Right renal pelvis (tissue), 4 donors: ENCODE measurements at regions not wholly inside any gene's neighbourhood (a gene's known extent, or its start where the extent isn't known, plus 50 kb on each side); places are given as distances from the start of the nearest gene placed in this dataset.
"Not testable (repeated sequence)": the region's sequence is repeated elsewhere in the genome, so short reads cannot be mapped to it uniquely, and the experiment has no call there.

Experiments
- DNase-seq, 4 donors: peaks; one replicate each; pipeline ENCODE4 v3.0.0-alpha.2; 2013; ENCODE audit warnings: low read depth in 4 of 4, low spot score in 3 of 4, missing footprints in 1 of 4

GRCh38 chr3:72661115-72661457, 187.2 kb downstream of the SHQ1 start:
- DNase-seq, result no peak

GRCh38 chr3:72660270-72661114, 187.8 kb downstream of the SHQ1 start:
- DNase-seq, result no peak

GRCh38 chr3:72659596-72659995, 188.6 kb downstream of the SHQ1 start:
- no peak for DNase-seq

GRCh38 chr3:72659188-72659587, 189.1 kb downstream of the SHQ1 start:
- DNase-seq, result no peak

- no peak for DNase-seq
Measured at GRCh38 chr3:72658466-72659100, 189.7 kb downstream of the SHQ1 start.

- DNase-seq, result no peak
Measured at GRCh38 chr3:72657666-72658065, 190.6 kb downstream of the SHQ1 start.

GRCh38 chr3:72655723-72656122, 192.5 kb downstream of the SHQ1 start:
- no peak for DNase-seq

GRCh38 chr3:72655131-72655551, 193.1 kb downstream of the SHQ1 start:
- peak in 1 of 4 donors; percentile 32 for DNase-seq

- DNase-seq, result no peak
Measured at GRCh38 chr3:72652395-72652794, 195.8 kb downstream of the SHQ1 start.

- no peak for DNase-seq
Measured at GRCh38 chr3:72651498-72651897, 196.7 kb downstream of the SHQ1 start.

- DNase-seq, result no peak
Measured at GRCh38 chr3:72646263-72646662, 202.0 kb downstream of the SHQ1 start.

GRCh38 chr3:72643635-72644034, 204.6 kb downstream of the SHQ1 start:
- not testable (repeated sequence) for DNase-seq

GRCh38 chr3:72641684-72642083, 206.6 kb downstream of the SHQ1 start:
- DNase-seq, result no peak

GRCh38 chr3:72641072-72641471, 207.2 kb downstream of the SHQ1 start:
- no peak for DNase-seq

GRCh38 chr3:72636969-72637597, 211.2 kb downstream of the SHQ1 start:
- no peak for DNase-seq

- DNase-seq, result no peak
Measured at GRCh38 chr3:72635551-72635950, 212.7 kb downstream of the SHQ1 start.

GRCh38 chr3:72634128-72634527, 214.1 kb downstream of the SHQ1 start:
- no peak for DNase-seq

GRCh38 chr3:72633534-72633933, 214.7 kb downstream of the SHQ1 start:
- DNase-seq, result no peak

GRCh38 chr3:72633121-72633520, 215.1 kb downstream of the SHQ1 start:
- DNase-seq, result no peak

GRCh38 chr3:72632129-72632528, 216.1 kb downstream of the SHQ1 start:
- DNase-seq, result no peak

GRCh38 chr3:72630969-72631344, 217.3 kb downstream of the SHQ1 start:
- DNase-seq, result no peak
